LNCaP clone FGC (cell line): ENCODE measurements at regions not wholly inside any gene's neighbourhood (a gene's known extent, or its start where the extent isn't known, plus 50 kb on each side); places are given as distances from the start of the nearest gene placed in this dataset.

Experiments
- DNase-seq: peaks from one replicate; pipeline ENCODE4 v3.0.0-alpha.2; 2011; ENCODE audit warnings: low read depth
- H3K4me3 ChIP-seq: 2 replicates; pipeline ENCODE4 v1.5.1; 2011; ENCODE audit warnings: mild to moderate bottlenecking, low read depth, low read length, control low read depth
- TF ChIP-seq, protein P1 (sequence below): IDR thresholded peaks from 2 replicates; pipeline ENCODE4 v1.5.1; 2012; ENCODE audit warnings: mild to moderate bottlenecking; ENCODE audit not compliant: control insufficient read depth, insufficient read depth; ENCODE audit errors: extremely low read depth

DNA sequence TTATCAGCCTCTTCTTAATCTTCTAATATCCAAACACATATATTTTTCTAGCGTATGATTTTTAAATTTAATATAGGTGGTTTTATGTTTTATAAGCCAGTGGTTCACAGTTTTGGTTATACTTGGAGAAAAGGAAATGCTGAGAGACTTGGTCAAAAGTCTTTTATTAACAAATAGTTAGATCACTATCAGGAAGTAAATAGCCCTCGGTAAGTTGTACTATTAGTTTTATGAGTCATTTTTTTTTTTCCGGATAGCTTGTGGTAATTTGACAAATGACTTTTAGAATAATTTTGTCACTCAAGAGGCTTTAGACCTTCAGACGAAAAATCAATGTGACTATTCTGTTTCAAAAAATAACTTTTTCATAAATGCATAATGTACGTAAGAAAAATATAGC lies 232.2 kb upstream of the ROBO1 start:
- H3K4me3 ChIP-seq = no peak overlapping the region
- TF ChIP-seq, protein P1, sequence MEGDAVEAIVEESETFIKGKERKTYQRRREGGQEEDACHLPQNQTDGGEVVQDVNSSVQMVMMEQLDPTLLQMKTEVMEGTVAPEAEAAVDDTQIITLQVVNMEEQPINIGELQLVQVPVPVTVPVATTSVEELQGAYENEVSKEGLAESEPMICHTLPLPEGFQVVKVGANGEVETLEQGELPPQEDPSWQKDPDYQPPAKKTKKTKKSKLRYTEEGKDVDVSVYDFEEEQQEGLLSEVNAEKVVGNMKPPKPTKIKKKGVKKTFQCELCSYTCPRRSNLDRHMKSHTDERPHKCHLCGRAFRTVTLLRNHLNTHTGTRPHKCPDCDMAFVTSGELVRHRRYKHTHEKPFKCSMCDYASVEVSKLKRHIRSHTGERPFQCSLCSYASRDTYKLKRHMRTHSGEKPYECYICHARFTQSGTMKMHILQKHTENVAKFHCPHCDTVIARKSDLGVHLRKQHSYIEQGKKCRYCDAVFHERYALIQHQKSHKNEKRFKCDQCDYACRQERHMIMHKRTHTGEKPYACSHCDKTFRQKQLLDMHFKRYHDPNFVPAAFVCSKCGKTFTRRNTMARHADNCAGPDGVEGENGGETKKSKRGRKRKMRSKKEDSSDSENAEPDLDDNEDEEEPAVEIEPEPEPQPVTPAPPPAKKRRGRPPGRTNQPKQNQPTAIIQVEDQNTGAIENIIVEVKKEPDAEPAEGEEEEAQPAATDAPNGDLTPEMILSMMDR = no peak
- DNase-seq = peak; percentile 49

GRCh38 chr3:79994397-79994796 lies 226.6 kb upstream of the ROBO1 start:
- no peak overlapping the region for H3K4me3 ChIP-seq
- TF ChIP-seq, protein P1 = no peak
- no peak for DNase-seq

- no peak overlapping the region for H3K4me3 ChIP-seq
- no peak for DNase-seq
- TF ChIP-seq, protein P1 = no peak
Observed at GRCh38 chr3:79986338-79986737, 218.5 kb upstream of the ROBO1 start.

GRCh38 chr3:79985816-79986215 lies 218.0 kb upstream of the ROBO1 start:
- TF ChIP-seq, protein P1 = no peak
- DNase-seq = no peak
- no peak overlapping the region for H3K4me3 ChIP-seq

DNA sequence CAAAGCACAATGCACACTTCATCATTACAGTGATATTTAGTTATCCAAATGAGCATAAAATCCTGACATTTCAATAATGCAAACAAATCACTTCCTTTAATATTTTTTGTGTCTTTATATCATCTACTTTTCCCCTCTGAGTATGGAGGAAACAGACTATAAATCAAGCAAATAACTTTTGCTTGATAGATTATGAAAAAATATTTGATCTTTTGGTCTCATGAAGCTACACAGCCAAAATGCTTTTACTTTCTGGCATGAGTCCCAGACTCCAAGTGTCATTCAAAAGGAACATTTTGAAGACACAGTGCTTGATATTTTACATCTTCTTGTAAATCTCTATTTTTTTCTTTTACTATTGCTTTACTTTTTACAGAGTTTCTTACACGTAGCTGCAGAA lies 215.3 kb upstream of the ROBO1 start:
- no peak overlapping the region for H3K4me3 ChIP-seq
- peak; percentile 39 for DNase-seq
- TF ChIP-seq, protein P1 = no peak

GRCh38 chr3:79979990-79980389 lies 212.2 kb upstream of the ROBO1 start:
- no peak for DNase-seq
- TF ChIP-seq, protein P1 = no peak

GRCh38 chr3:79976466-79976865 lies 208.7 kb upstream of the ROBO1 start:
- no peak overlapping the region for H3K4me3 ChIP-seq
- TF ChIP-seq, protein P1 = no peak
- no peak for DNase-seq

More at GRCh38 chr3:79979990-79980389, 212.2 kb upstream of the ROBO1 start:
- H3K4me3 ChIP-seq = no peak overlapping the region
